Stimulated activated CD4-positive, alpha-beta T cell treated with anti-CD3 and anti-CD28 coated beads, Interleukin-4, amount 100 ng/mL, for 48 hours (primary cell): ENCODE measurements at regions not wholly inside any gene's neighbourhood (a gene's known extent, or its start where the extent isn't known, plus 50 kb on each side); places are given as distances from the start of the nearest gene placed in this dataset.

ENCODE experiments used
- DNase-seq, 2 donors: peaks; one replicate each; pipeline ENCODE4 v3.0.0-alpha.2; 2020; ENCODE audit warnings: low read depth in 2 of 2

DNA sequence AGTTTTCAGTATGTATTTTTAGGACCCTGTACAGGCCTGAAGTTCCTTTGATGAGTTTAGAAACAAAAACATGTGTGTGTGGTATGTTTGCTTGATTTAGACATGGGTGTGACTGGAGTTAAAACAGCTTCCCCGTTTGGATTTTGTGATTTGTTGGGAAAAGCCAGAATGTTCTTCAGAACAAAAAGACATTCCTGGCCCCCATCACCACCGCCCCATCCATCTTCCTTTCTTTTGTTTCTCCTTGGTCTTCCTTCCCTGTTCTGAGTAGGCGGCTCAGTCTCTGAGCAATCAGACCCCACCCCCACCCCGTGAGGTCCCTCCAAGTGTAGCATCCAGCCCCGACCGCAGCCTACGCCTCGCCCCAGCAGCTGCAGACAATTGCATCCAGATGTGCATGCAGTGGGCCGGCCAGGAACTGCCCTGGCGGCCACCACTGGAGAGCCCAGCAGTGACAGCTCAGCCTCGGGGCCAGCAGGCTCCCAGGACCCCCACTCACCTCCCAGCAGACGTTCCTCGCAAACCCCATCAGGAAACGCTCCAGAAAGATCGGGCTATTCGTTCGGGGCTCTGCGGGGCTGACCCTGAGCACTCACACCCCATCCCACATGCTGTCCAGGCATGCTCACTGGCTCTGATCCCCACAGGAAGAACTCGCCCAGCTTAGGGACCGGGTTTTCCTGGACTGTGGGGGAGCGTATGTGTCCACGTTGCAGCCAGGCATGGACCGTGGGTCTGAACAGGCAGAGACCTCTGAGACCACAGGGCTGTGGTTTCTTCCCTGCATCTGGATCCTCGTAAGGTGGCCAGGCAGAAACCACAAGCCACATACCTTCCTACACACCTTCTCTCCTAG, 99.8 kb upstream of the CDH5 start:
- DNase-seq: no peak

DNA sequence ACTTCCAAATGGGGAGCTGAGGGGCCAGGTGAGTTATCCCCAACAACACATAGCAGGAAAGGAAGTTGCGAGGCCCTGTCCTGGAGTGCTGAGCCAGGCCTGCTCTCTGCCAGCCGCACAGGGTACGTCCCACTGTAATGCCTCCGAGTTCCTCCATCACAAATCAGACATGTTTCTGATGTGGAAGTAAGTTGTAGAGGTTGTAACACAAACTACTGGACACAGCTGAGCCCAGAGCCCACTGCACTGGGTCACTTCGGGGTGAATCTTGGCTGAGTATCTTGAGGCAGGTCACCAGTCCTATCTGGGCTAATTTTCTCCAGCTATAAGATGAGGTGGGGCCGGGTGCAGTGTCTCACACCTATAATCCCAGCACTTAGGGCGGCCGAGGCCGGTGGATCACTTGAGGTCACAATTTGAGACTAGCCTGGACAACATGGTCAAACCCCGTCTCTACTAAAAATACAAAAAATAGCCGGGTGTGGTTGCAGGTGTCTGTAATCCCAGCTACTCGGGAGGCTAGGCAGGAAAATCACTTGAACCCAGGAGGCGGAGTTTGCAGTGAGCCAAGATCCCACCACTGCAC, 100.8 kb upstream of the CDH5 start:
- DNase-seq: no peak

DNA sequence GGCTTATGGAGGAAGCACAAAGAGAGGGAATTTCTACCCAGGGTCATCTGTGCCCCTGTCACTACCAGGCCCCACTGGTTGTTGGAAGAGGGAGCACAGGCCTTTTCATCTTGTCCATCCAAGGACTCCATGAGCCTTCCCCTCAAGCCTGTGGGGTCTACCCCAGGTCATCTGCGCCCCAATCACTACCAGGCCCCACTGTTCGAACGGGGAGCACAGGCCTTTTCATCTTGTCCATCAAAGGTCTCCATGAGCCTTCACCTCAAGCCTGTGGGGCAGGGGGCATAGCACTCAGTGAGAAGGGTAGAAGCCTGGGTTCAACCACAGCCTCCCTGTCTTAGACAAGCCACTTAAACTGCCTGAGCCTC, 101.5 kb upstream of the CDH5 start:
- DNase-seq: no peak

DNA sequence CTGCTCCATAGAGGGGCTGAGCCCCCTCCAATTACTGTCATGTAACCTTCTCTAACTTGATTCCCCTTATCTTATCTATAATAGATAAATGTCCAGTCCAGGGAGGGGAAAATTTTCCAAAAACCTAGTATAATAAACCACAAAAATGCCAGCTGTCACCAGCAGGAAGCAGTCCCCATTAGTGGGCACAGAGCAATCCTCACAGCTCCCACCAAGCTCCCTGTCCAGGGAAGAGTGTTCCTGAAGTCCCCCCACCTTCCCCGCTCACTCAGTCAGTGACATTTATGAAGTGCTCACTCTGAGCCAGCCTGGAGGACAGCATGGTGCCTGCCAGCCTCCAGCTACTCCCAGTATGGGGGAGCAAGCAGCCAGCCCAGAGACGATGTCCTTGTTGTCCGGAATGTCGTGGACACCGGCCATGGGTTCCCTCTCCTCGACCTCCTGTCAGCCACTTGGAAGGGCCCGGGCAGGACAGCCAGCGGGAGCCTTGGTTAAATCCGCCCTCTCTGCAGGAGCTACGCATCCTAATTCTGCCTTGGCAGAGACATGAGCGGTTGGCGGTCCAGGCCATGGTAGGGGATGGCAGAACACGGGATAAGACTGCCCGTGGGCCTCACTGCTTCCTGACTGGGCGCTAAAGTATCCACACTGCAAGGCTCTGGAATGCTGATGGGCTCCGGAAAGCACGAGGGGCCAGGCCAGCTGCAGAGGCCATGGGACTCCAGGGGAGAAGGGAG, 102.0 kb upstream of the CDH5 start:
- DNase-seq: no peak

DNA sequence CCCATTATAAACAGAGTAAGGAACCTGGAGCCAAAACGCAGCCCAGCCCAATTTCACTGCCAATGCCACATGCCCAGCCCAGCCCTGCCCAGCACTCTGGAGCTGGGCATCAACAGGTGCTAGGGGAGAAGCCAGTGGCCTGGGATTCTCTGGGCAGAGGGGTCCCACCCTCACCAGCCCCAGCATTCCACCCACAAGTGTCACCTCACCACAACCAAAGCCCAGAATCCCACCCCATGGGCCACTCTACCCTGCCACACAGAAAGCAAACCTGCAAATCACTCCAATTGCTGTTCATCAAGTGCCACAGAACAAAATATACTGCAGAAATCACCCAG, 102.5 kb upstream of the CDH5 start:
- DNase-seq: no peak

DNA sequence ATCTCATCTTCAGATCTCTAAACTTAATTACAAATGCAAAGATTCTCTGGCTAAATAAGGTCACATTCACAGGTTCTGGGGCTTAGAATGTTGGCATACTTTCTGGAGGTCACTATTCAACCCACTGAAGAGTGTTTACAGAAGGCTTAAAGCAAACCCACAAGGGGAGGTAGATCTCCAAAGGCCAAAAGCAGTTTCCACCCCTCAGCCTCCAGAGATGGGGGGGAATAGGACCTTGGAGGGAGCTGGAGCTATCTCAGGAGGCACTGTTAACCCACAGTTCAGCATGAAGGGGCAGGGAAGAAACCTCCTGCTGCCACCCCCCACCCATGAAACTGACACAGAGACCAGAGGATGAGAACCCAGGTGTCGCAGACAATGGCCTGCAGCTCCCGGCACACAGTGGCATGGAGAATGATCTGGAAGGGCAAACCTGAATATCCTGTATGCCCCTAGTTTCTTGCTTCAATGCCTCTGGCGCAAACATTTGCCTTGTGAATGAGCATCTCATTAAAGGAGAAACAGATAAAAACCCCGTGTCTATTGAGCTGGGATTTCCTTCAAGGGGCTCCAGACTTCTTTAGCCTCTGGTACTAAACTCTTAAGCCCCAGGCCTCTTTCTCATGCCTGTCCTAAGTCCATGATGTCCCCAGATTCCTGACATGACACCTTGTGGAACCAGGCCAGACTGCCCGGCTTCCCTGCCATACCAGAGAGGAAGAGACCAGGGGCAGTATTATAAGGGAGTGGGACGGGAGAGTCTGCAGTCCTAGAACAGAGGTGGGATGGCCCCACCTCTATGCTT, 103.1 kb upstream of the CDH5 start:
- no peak for DNase-seq

DNA sequence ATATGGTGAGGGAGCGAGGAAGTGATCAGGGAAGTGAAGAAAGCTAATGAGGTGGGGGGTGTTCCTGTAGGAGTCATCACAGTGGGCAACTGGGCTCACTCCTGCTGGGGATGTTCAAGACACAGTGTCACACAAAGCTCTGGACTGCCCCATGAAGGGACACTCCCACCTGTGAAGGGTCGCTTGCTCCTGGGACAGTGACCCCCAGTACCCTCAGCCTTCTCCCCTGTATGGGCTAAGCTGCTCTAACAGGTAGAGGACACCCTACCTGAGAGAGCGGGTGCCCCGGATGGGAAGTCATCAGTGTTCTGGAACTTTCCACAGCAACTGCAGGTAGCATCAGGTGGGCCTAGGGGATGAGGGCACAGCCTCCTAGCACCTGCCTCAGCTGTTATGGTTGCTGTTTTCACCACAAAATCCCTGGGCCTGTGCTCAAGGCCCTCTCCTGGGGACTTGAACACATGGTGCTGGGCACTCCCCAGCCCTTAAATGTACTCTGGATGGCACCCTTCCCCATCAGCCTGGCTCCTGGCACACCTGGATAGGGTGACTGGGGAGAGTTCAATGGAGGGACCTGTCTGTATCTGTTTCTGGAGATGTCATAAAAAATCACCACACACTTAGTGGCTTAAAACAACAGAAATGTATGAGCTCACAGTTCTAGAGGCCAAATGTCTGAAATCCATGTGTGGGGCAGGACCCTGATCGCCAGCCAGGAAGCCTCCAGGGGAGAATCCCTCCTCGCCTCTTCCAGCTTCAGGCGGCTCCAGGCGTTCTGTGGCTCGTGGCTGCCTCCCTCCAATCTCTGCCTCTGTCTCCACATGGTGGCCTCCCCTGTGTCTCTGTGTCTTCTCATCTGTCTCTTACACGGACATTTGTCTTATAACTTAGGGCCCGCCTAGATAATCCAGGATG, 104.0 kb upstream of the CDH5 start:
- no peak for DNase-seq

DNA sequence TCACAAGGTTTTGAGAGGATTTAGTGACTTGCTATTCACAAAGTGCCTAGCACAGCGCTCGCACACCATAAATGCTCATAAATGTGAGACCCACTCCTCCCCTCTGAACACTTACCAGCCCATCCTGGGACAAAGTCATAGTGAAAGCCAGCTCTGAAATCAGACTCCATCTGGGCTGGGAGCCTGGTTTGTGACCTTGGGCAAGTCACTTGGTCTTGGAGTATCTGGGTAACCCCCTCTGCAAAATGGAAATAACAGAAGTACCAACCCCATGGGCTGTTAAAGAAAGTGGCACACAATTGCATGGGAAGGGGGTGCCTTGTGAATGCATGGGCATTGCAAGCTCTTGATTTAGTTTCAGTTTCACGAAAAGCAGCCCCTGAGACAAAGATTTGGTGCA, 104.7 kb upstream of the CDH5 start:
- DNase-seq: no peak

DNA sequence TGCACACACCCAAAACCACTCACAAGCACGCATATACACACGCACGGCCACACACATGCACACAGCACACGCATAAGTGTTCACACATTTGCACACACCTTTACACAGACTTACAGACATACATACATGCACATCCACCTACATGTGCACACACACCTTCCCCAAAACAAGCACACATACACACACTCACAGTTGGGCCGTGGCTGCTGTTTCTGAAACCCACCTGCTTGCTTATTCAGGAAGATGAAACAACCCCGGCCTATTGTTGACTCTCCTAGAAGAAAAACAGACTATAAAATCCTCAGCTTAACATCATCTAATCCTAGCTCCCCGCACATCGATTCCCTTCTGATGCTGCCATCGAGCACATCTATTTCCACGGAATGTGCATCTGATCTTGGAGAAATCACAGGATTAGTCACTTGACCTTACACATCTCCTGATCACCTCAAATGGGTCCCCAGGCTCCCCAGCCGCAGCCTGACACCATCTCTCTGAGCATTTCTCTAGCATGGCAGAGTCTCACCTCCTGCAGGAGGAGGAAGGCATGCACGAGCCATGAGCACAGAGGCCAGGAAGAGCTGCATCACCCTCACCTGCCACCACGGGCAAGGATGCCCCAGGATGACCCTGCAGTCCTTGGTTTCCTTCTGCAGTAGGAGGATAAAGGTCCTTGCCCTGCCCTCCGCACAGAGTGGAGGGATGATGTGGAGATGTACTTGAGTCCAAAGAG, 105.8 kb upstream of the CDH5 start:
- DNase-seq: no peak

DNA sequence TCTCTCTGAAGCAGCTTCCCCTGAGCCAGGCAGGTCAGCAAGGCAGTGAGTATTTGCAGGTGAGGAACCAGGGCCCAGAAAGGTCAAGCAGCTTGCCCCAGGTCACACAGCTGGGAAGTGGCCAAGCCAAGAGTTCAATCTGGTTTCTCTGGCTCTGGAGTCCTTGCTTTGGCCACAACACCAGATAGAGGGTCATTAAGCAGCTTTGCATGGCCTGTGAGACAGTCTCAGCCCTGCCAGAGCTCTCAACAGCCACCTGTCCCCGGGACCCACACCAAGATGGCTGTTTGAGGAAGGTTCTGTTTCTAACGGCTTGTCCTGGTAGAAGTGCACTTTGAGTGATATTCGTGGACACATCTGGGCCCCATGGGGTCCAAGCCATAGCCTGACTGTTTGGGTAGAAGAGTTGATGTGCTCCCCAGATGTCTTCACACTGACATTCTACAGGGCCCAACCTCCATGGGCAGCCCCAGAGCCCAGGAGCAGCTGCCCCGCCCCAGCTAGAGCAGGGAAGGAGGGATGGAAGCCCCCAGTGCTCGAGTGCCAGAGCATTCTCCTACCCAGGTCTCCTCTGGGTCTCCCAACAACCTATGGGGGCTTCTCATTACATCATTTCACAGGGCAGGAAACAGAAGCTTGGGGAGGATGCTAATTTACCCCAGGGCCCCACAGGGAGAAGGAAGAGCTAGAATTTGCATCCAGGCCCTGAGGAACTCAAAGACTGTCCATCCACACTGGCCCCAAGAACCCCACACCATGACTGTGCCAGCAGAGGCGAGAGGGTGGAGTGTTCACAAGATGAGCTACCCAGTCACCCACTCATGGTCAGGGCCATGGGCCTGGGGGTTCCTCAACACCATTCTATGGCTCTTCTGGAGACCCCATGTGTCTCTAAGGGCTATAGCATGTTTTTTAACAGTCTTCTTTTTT, 107.3 kb upstream of the CDH5 start:
- no peak for DNase-seq

DNA sequence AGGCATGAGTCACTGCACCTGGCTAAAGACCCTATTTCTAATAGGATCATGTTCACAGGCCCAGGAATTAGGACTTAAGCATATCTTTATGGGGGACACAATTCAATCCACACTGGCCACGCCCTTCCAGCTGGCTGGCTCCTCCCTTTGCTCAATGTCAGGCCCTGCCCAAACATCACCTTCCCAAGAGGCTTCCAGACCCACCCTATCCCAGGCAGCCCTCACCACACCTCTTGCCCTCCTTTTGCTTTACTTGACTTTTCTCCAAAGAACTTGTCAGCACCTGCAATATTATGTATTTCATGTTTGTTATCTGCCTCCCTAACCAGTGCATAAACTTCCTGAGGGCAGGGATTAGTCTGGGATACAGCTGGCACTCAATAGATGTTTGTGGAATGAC, 109.6 kb upstream of the CDH5 start:
- DNase-seq: no peak

DNA sequence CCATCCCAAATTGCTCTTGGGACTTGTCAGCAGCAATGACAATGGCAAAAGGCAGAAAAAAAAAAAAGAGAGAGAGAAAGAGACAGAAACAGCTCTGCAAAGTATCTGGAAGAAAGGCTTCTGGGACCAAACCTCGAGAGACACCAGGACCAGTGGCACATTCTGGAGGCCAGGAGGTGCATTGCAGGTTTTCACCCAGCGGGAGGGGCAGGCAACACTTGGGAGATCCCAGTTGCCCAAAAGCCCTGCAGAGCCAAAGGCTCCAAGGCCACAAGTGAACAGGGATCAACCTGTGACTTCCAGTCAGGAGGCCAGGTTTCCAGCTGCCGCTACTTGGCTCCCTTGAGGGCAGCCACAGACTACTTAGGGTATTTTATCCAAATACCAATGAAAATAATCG, 110.8 kb upstream of the CDH5 start:
- DNase-seq: no peak

DNA sequence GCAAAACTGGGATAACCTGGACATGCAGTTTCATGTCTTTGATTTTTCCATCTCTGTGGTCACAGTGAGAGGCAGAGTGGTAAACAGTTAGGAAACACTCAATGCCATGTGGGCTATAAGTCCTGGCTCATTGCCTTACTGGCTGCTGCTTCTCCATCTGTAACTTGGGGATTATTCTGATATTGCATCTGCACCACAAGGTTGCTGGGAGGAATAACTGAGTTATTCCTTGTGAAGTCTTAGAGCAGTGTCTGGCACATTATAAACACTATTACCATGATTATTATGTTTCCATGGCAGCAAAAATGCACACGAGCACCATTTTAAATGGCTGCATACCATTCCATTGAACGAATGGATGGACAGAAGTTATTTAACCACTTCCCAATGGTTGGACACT, 111.7 kb upstream of the CDH5 start:
- no peak for DNase-seq

DNA sequence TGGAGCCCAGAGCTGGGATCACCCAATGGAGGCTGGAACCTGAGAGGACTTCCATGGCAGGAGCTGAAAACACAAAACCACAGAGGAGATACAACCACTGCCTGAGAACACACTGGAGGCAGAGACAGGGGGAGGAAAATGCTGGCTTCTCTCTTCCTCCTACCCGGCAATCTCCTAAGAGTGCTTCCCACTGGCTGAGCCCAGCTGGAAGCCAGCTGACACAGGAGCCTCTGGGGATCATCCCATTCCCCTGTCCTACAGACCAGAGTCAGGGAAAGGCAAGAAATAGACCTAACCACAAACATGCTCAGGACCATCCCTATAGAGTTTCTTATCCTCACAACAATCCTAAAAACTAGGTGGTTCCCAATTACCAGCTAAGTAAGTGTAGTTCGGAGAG, 112.4 kb upstream of the CDH5 start:
- DNase-seq: no peak

DNA sequence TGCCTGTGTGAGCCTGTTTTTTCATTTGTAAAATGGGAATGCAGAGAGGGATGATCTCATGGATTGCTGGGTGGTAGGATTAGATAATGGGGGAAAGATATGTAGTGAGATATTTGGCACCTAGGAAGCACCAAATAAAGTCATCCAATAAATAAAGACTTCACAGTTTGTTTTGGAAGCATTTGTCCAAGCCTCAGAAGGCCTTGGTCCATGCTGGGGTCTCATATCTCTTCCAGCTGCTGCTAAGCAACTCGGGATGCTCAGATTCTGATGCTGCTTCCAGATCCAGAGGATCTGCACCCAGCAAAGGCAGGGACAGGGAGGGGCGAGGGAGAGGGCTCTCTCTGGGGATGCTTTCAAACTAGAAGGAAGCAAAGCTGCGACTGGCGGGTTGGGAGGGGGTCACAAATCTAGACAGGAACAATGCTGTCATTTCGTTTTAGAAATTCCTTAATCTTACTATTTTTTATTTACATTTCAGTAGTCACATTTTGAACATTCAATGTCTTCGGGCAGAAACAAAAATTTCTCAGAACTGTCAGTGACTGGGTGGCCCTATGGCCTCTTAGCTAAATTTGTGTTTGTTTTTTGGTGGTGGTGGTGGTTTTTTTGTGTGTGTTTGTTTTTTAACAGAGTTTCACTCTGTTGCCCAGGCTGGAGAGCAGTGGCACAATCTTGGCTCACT, 114.9 kb upstream of the CDH5 start:
- DNase-seq: no peak

DNA sequence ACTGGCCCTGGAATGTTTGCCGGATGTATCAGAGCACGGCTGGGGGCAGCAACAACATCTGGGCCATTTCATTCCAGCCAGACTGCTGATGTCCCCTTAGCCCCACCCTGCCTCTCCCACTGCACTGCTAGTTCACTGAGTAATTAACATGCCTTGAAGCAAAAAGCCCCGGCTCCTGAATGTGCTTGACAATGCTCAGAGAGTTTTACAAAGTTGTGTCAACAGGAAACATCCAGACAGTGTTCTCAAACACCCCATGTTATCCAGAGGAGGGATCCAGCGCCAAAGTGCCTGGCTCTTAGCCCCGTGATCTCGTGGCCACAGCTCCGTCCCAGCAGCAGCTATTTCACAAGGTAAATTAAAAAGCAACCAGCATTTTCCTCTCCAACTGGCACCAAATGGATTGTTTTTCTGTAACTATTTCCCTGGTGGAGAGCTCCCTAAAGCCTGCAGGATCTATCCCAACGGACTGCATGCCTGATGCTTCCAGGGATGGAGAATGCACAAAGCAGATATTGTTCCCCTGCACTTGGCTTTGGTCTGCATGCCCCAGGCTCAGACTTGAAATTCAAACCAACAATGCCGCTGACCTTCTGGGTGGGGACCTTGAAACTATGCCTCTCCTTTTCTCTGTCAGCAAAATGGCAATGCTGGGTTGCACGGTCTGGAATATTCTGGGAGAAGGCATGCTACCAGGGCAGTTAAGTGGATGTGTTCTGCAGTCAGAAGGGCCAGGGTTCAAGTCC, 115.6 kb upstream of the CDH5 start:
- no peak for DNase-seq

DNA sequence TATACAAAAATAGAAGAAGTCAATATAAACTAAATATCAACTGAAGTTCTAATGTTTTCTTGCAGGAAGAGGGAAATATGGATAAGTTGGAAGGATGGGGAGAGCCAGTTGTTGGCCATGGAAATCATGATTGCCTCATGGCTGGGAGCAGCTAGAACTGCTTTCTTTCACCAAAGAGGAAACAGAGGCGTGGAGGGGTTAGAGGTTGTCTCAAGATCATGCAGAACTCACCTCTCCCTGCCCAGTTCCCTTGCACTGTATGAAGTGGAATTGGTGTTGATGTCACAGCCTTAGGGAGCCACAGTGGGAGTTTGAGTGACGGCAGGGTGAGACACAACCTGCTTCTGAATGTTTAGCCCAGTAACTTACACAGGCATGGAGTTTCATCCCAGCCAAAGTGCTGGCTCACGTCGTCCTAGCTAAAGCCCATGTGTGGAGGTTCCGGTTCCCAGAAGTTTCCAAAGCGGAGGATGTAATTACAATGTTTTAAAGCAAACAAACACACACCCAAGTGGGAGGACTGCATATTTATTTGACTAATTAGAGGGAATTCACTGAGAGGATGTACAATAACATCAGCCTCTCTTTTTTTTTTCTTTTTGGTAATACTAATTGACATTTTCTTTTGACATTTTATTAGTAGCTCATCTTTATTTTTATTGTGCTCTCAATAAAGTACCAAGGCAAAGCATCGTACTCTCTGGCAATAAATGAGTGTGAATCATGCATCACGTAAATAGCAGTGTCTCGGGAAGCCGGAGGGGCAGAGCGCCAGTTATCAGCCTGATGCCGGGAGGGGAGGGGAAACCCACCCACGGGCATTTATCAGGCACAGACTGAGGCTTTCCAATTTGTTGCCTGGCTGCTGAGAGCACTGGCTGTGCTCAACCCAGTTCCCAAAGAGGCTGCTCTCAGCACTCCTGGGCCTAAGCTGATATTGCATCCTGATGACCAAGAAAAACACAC, 118.7 kb upstream of the CDH5 start:
- no peak for DNase-seq
